ENCODE measurements at regions not wholly inside any gene's neighbourhood (a gene's known extent, or its start where the extent isn't known, plus 50 kb on each side); places are given as distances from the start of the nearest gene placed in this dataset.

GRCh38 chr2:16169381-16169960 lies 229.1 kb downstream of the MYCN start:
- FAIRE-seq, result no peak
- DNase-seq (ENCODE audit: insufficient read length, low spot score), result no peak

GRCh38 chr2:16168506-16169264 lies 228.3 kb downstream of the MYCN start:
- DNase-seq (ENCODE audit: insufficient read length, low spot score), result no peak
- no peak for FAIRE-seq

DNA sequence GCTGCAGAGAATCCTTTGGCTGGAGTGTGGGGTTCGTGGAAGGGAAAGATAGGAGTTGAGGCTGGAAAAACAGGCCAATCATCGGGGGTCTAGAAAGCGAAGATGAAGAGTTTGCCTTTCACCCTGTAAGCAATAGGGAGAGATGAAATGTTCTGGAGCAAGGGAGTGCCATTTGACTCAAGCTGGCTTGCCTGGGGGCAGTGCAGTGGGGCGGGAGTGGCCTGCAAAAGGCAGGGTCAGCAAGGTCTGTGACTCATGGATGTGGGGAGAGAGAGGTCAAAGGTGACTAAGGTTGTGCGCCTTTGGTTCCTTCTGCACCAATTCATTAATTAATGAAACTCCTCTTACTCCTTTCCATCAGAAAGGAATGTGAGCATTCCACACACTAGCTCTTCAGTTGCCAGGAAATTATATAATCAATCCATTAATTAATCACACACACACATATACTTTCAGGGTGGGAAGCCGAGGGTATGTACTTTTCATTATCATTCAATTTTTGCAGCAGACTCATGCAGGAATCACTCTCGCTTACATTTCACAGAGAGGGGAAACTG lies 227.6 kb downstream of the MYCN start:
- FAIRE-seq, result no peak

GRCh38 chr2:16167451-16167861 lies 227.1 kb downstream of the MYCN start:
- FAIRE-seq (no peak), DNase-seq (ENCODE audit: insufficient read length, low spot score) (no peak)

More for the DNA sequence above, 227.6 kb downstream of the MYCN start:
- DNase-seq (ENCODE audit: insufficient read length, low spot score), result no peak

GRCh38 chr2:16166327-16166981 lies 226.1 kb downstream of the MYCN start:
- FAIRE-seq (no peak), DNase-seq (ENCODE audit: insufficient read length, low spot score) (no peak)

DNA sequence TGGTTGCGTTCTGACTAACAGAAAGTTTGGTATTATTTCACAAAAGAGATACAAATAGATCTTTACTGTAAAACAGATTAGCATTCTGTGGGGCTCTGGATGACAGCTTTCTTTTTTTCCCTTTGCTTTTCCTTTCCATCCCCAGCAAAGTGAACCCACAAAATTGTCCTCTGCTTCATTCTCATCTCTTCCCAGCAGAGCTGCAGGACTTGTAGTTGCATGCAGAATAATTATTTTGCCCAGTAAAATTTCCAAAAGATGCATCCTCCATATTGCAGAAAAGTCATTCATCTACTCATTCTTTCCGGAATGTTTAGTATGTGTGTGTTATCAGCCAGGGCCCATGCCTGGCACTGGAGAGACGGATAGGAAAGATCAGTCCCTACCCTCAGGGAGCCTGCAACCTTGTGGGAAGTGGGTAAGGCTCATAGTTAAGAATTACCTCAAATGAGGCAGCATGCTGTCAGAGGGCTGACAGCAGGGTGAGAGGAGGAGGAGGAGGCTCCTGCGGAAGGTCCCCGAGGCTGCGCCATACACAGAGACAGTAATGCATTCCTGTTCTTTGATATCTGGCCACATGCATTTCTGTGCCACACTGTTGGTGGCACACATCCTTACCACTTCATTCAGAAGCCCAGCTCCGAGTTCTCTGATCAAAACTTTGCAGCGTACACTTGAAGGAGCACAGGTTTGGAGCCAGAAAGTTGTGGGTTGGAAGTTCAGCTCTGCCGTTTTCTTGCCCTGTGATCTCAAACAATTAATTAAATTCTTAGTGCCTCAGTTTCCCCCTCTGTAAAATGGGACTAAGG lies 225.4 kb downstream of the MYCN start:
- DNase-seq (ENCODE audit: insufficient read length, low spot score) (no peak), FAIRE-seq (no peak)

- no peak for FAIRE-seq
Observed at GRCh38 chr2:16162491-16163040, 222.2 kb downstream of the MYCN start.

GRCh38 chr2:16161768-16162490 lies 221.6 kb downstream of the MYCN start:
- DNase-seq (ENCODE audit: insufficient read length, low spot score) (no peak), FAIRE-seq (no peak)

More at GRCh38 chr2:16162491-16163040, 222.2 kb downstream of the MYCN start:
- no peak for DNase-seq (ENCODE audit: insufficient read length, low spot score)

GRCh38 chr2:16161085-16161565 lies 220.8 kb downstream of the MYCN start:
- FAIRE-seq (no peak), DNase-seq (ENCODE audit: insufficient read length, low spot score) (no peak)

GRCh38 chr2:16160281-16161084 lies 220.1 kb downstream of the MYCN start:
- no peak for DNase-seq (ENCODE audit: insufficient read length, low spot score)
- FAIRE-seq, result no peak

DNA sequence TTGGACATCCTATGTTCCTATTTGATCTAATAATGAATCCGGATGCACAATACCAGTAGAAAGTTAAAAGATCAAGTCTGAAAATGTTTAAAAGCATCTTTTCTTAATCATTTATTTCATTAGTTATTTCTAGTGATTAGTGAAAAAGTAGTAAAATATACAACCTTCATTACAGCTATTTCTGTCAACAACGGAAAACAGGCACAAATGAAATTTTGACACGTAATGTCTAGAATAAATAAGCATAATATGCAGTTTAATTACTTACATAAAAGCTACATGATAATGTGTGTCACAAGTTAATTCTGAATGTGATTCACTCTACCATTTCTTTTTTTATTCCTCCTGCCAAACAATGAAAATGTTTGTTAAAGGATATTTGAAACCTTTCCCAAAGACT lies 216.1 kb downstream of the MYCN start:
- no peak for FAIRE-seq
- no peak for DNase-seq (ENCODE audit: insufficient read length, low spot score)

- FAIRE-seq, result peak; percentile 62
- no peak for DNase-seq (ENCODE audit: insufficient read length, low spot score)
Observed at GRCh38 chr2:16155766-16156165, 215.4 kb downstream of the MYCN start.

DNA sequence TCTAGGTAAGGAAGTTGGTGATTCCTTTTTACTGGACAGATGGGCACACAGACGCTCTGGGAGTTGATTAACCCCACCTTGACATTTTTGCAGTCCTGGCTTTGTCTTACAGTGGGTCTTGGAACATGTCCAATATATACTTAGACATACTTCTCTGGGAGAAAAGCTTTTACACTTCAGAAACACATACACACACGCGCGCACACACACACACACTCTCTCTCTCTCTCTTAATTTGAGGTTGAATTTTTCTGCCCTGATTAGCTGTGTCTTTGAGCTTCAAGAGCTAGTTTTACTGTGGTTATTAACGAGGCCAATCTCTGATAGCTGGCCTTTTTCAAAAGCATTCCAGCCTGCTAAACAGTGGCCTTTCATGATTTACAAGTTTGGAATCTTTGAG lies 215.0 kb downstream of the MYCN start:
- FAIRE-seq (no peak), DNase-seq (ENCODE audit: insufficient read length, low spot score) (no peak)

- DNase-seq (ENCODE audit: insufficient read length, low spot score) (no peak), FAIRE-seq (no peak)
Observed at GRCh38 chr2:16154501-16155280, 214.3 kb downstream of the MYCN start.

DNA sequence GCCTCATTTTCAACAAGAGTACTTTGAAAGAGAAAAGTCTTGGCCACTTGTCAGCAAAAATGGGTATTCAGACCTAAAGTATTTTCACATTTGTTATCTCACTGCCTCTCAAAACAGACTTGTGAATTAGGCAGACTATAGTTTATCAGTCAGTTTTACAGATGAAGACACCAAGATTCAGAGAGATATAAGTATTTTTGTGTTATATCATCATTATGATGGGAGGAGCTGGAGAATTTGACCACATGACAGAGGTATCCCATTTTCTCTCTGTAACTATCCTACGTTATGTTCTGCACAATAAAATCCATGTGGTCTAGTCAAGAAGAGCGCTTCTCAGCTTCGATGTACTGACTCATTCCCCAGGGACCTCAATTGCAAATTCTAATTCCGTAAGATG lies 213.7 kb downstream of the MYCN start:
- DNase-seq (ENCODE audit: insufficient read length, low spot score), result no peak
- no peak for FAIRE-seq

GRCh38 chr2:16153754-16154035 lies 213.3 kb downstream of the MYCN start:
- FAIRE-seq (no peak), DNase-seq (ENCODE audit: insufficient read length, low spot score) (no peak)

DNA sequence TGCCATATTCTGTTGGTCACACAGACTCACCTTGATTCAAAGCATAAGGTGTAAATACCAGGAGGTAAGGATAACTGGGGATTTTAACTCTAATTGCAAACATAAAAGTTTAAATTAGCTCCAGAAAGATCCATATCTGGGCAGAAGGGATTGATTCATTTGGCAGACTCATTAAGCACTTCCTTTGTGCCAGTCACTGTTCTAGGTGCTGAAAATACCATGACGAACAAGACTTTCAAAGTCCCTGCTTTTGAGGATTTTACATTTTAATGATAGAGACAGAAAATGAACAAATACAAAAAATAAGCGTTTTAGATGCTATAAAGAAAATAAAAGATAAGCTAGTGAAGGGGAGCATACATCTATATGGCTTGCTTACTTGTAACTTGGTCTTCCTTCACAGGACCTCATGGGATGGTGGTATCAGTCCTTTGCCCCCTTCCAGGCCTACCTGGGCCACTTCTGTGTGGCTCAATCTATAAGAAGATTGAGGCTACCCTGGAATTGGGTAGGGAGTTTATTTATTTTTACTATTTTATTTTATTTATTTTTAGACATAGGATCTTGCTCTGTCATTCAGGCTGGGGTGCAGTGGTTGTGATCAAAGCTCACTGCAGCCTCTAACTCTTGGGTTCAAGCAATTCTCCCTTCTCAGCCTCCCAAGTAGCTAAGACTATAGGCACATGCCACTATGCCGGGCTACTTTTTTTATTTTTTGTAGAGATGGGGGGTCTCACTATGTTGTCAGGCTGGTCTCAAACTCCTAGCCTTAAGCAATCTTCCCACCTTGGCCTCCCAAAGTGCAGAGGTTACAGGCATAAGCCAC lies 212.8 kb downstream of the MYCN start:
- DNase-seq (ENCODE audit: insufficient read length, low spot score) (no peak), FAIRE-seq (no peak)

Measured in HTR-8/SVneo (cell line).